ENCODE measurements at regions not wholly inside any gene's neighbourhood (a gene's known extent, or its start where the extent isn't known, plus 50 kb on each side); places are given as distances from the start of the nearest gene placed in this dataset.
A peak's percentile ranks its signal among the peaks of the same experiment; 100 is the strongest.

- peak overlapping the region; percentile 36 for H3K27ac ChIP-seq
- no peak for TF ChIP-seq CTCF (IDR thresholded peaks at IDR 0.05)
- TF ChIP-seq ZFX (IDR thresholded peaks at IDR 0.05; ENCODE audit: borderline replicate concordance) = no peak
Measured at GRCh38 chr5:73273379-73274050, 100.5 kb downstream of the TMEM174 start.

- no peak overlapping the region for H3K27ac ChIP-seq
- no peak for TF ChIP-seq ZFX (IDR thresholded peaks at IDR 0.05; ENCODE audit: borderline replicate concordance)
- TF ChIP-seq CTCF (IDR thresholded peaks at IDR 0.05) = no peak
Measured at GRCh38 chr5:73272351-73272750, 99.4 kb downstream of the TMEM174 start.

GRCh38 chr5:73268826-73269225 lies 95.8 kb downstream of the TMEM174 start:
- no peak overlapping the region for H3K27ac ChIP-seq
- TF ChIP-seq CTCF (IDR thresholded peaks at IDR 0.05) (no peak), ZFX (IDR thresholded peaks at IDR 0.05; ENCODE audit: borderline replicate concordance) (no peak)

GRCh38 chr5:73267766-73268435 lies 94.9 kb downstream of the TMEM174 start:
- H3K27ac ChIP-seq = no peak overlapping the region
- TF ChIP-seq CTCF (IDR thresholded peaks at IDR 0.05) (no peak), ZFX (IDR thresholded peaks at IDR 0.05; ENCODE audit: borderline replicate concordance) (no peak)

GRCh38 chr5:73266925-73267765 lies 94.2 kb downstream of the TMEM174 start:
- H3K27ac ChIP-seq = no peak overlapping the region
- TF ChIP-seq ZFX (IDR thresholded peaks at IDR 0.05; ENCODE audit: borderline replicate concordance) (no peak), CTCF (IDR thresholded peaks at IDR 0.05) (no peak)

GRCh38 chr5:73266176-73266738 lies 93.3 kb downstream of the TMEM174 start:
- TF ChIP-seq CTCF (IDR thresholded peaks at IDR 0.05) (no peak), ZFX (IDR thresholded peaks at IDR 0.05; ENCODE audit: borderline replicate concordance) (no peak)
- no peak overlapping the region for H3K27ac ChIP-seq

All from 22Rv1 (cell line).